Pancreas (tissue), 10 donors: ENCODE measurements at regions not wholly inside any gene's neighbourhood (a gene's known extent, or its start where the extent isn't known, plus 50 kb on each side); places are given as distances from the start of the nearest gene placed in this dataset.

Source experiments
- ATAC-seq, 4 donors: fragments of 200-7000 bp; cut with Tn5 transposase; one replicate each; pipeline versions ENCODE4 v1.8.0 to v1.9.1; 2020; ENCODE audit warnings: mild to moderate bottlenecking in 4 of 4, moderate library complexity in 4 of 4
- DNase-seq, 6 donors: peaks; one replicate each; pipeline ENCODE4 v3.0.0-alpha.2; 2020
- FAIRE-seq: peaks from 2 replicates; lab custom pipeline; 2012; peaks lifted over from hg19 to GRCh38; lab: Jason Lieb, UNC
- H3K27ac ChIP-seq, 4 donors: fragments of 200-600 bp; sonication (generic); 1 replicate in 3 of 4; 2 replicates in 1 of 4; pipeline versions ENCODE4 v1.5.0 to v1.8.0; 2020
- H3K27me3 ChIP-seq, 4 donors: fragments of 200-600 bp; one replicate each; pipeline ENCODE4 v1.8.0; 2021
- H3K36me3 ChIP-seq, 3 donors: fragments of 200-600 bp; sonication (generic) in 1 of 3; one replicate each; pipeline versions ENCODE4 v1.5.0 to v1.8.0; 2020 to 2021
- H3K4me1 ChIP-seq, 3 donors: fragments of 200-600 bp; one replicate each; pipeline ENCODE4 v1.8.0; 2021
- H3K4me3 ChIP-seq, 4 donors: fragments of 200-600 bp; sonication (generic) in 2 of 4; one replicate each; pipeline versions ENCODE4 v1.5.0 to v1.8.0; 2020 to 2021
- H3K9me3 ChIP-seq, 4 donors: fragments of 200-600 bp; one replicate each; pipeline ENCODE4 v1.8.0; 2021
- CTCF ChIP-seq, 4 donors: fragments of 200-600 bp; sonication (generic) in 3 of 4; IDR thresholded peaks; one replicate each; pipeline versions ENCODE4 v1.5.0 to v1.8.0; 2021; ENCODE audit warnings: antibody characterized with exemption in 4 of 4
- WGBS, 2 donors: extraction: QIAGEN DNeasy Blood & Tissue Kit; methylation state at CpG; one replicate each; pipeline ENCODE4 v1.1.7; 2013; 5-methylcytosine and 5-hydroxymethylcytosine counted together
- intact Hi-C, 3 donors: fragments of 100-400 bp; cut with DNase I; formaldehyde crosslinking; loops; one replicate each; pipeline versions ENCODE4 v1.11.1 to v1.14.2; 2022
- donor health status: healthy with polysubstance abuse.
- donor health status: DM: no; HTN: no; CAD: no; lungs with moderate emphysema.
- donor health status: DM: no; HTN: no; CAD: no.
- donor health status: control.
- donor health status: control.
- donor health status: Bipolar disorder and iron deficiency.
- donor health status: DM: yes; HTN: yes; CAD: no.
- donor health status: DM: no; HTN: no; CAD: no.
- donor health status: DM: no; HTN: no; CAD: no.
- donor health status: DM: yes; HTN: yes; CAD: no.

GRCh38 chr5:67432606-67433005 is 236.0 kb upstream of the CD180 start:
- no peaks in the 10 kb centered on the region for H3K27me3 ChIP-seq
- H3K4me3 ChIP-seq: no peak overlapping the region
- H3K4me1 ChIP-seq: no peaks in the 10 kb centered on the region
- no peaks in the 10 kb centered on the region for H3K36me3 ChIP-seq
- no peaks in the 10 kb centered on the region for H3K9me3 ChIP-seq
- intact Hi-C loops: no loop called here
- H3K27ac ChIP-seq: no peak overlapping the region
- no peak for DNase-seq
- ATAC-seq: no peak
- WGBS, 2 donors: 77 to 78% methylated on average over 3 of the region's 3 CpGs
- no peak for TF ChIP-seq CTCF (IDR thresholded peaks at IDR 0.05)
- no peak for FAIRE-seq

- Histone ChIP-seq H3K4me3 (no peak overlapping the region), H3K4me1 (no peaks in the 10 kb centered on the region), H3K27ac (no peak overlapping the region), H3K36me3 (no peaks in the 10 kb centered on the region), H3K9me3 (no peaks in the 10 kb centered on the region), H3K27me3 (no peaks in the 10 kb centered on the region)
- intact Hi-C loops: no loop called here
- 64 to 80% methylated on average over 4 of the region's 4 CpGs for WGBS, 2 donors
- FAIRE-seq (no peak), ATAC-seq (no peak), DNase-seq (no peak)
- no peak for TF ChIP-seq CTCF (IDR thresholded peaks at IDR 0.05)
Measured at GRCh38 chr5:67431191-67431590, 234.6 kb upstream of the CD180 start.

- DNase-seq (no peak), FAIRE-seq (no peak), ATAC-seq (no peak)
- TF ChIP-seq CTCF (IDR thresholded peaks at IDR 0.05): no peak
- H3K27ac ChIP-seq: no peak overlapping the region
- 75 to 91% methylated on average over 4 of the region's 4 CpGs for WGBS, 2 donors
- intact Hi-C loops: no loop called here
- no peaks in the 10 kb centered on the region for H3K36me3 ChIP-seq
- H3K4me3 ChIP-seq: no peak overlapping the region
- no peaks in the 10 kb centered on the region for H3K9me3 ChIP-seq
- no peaks in the 10 kb centered on the region for H3K4me1 ChIP-seq
- no peaks in the 10 kb centered on the region for H3K27me3 ChIP-seq
Measured at GRCh38 chr5:67427850-67428298, 231.3 kb upstream of the CD180 start.

GRCh38 chr5:67426961-67427849 is 230.6 kb upstream of the CD180 start:
- no peak for TF ChIP-seq CTCF (IDR thresholded peaks at IDR 0.05)
- H3K27ac ChIP-seq: no peak overlapping the region
- DNase-seq: no peak
- H3K4me1 ChIP-seq: no peaks in the 10 kb centered on the region
- no peak for FAIRE-seq
- intact Hi-C loops: no loop called here
- 59 to 72% methylated on average over 2 of the region's 2 CpGs for WGBS, 2 donors
- ATAC-seq: no peak
- no peaks in the 10 kb centered on the region for H3K36me3 ChIP-seq
- H3K4me3 ChIP-seq: no peak overlapping the region
- no peaks in the 10 kb centered on the region for H3K9me3 ChIP-seq
- no peaks in the 10 kb centered on the region for H3K27me3 ChIP-seq

GRCh38 chr5:67425514-67425913 is 228.9 kb upstream of the CD180 start:
- 91 to 92% methylated on average over 1 of the region's 1 CpG for WGBS, 2 donors
- no peak for FAIRE-seq
- H3K9me3 ChIP-seq: no peaks in the 10 kb centered on the region
- no peak for DNase-seq
- no peak overlapping the region for H3K27ac ChIP-seq
- no peak for TF ChIP-seq CTCF (IDR thresholded peaks at IDR 0.05)
- H3K36me3 ChIP-seq: no peaks in the 10 kb centered on the region
- no peak overlapping the region for H3K4me3 ChIP-seq
- H3K27me3 ChIP-seq: no peaks in the 10 kb centered on the region
- no peak for ATAC-seq
- intact Hi-C loops: no loop called here
- H3K4me1 ChIP-seq: no peaks in the 10 kb centered on the region
